ENCODE measurements at regions not wholly inside any gene's neighbourhood (a gene's known extent, or its start where the extent isn't known, plus 50 kb on each side); places are given as distances from the start of the nearest gene placed in this dataset.
A peak's percentile ranks its signal among the peaks of the same experiment; 100 is the strongest.

- Histone ChIP-seq H3K4me3 (no peak overlapping the region), H3K27me3 (no peaks in the 10 kb centered on the region), H3K9me3 (no peaks in the 10 kb centered on the region), H3K4me1 (no peaks in the 10 kb centered on the region), H3K27ac (no peak overlapping the region), H3K36me3 (no peaks in the 10 kb centered on the region)
- TF ChIP-seq, protein P1, sequence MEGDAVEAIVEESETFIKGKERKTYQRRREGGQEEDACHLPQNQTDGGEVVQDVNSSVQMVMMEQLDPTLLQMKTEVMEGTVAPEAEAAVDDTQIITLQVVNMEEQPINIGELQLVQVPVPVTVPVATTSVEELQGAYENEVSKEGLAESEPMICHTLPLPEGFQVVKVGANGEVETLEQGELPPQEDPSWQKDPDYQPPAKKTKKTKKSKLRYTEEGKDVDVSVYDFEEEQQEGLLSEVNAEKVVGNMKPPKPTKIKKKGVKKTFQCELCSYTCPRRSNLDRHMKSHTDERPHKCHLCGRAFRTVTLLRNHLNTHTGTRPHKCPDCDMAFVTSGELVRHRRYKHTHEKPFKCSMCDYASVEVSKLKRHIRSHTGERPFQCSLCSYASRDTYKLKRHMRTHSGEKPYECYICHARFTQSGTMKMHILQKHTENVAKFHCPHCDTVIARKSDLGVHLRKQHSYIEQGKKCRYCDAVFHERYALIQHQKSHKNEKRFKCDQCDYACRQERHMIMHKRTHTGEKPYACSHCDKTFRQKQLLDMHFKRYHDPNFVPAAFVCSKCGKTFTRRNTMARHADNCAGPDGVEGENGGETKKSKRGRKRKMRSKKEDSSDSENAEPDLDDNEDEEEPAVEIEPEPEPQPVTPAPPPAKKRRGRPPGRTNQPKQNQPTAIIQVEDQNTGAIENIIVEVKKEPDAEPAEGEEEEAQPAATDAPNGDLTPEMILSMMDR (IDR thresholded peaks at IDR 0.05): peak in 1 of 2 experiments; percentile 16
- no peak for DNase-seq
- intact Hi-C loops (cut with DNase I; ENCODE audit: low total_unique reads): no loop called here
These were observed 232.7 kb upstream of the TAC1 start for GRCh38 chr7:97499204-97499603.

DNA sequence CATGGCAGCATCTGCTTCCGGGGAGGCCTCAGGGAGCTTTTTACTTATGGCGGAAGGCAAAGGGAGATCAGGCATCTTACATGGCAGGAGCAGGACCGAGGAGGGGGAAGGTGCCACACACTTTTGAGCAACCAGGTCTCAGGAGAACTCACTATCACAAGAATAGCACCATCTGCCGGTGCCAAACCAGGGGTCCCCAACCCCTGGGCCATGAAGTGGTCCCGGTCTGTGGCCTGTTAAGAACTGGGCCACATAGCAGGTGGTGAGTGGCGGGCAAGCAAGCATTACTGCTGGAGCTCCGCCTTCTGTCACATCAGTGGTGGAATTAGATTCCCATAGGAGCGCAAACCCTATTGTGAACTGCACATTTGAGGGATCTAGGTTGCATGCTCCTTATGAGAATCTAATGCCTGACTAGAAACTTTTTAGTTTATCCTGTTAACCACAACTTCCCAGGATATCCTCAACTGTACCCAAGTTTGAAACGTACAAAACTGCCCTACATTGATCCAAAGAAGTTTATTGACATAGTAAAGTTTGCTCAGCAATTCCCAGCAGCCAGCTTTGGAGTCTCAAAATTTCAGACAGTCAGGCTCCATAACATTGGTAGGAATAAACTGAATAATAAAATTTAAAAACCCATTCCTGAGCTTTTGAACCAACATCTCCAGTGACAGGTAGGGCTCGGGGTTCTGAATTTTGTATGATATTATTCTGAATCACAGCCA lies 228.4 kb upstream of the TAC1 start:
- no peak overlapping the region for H3K4me3 ChIP-seq
- intact Hi-C loops (cut with DNase I; ENCODE audit: low total_unique reads): no loop called here

DNA sequence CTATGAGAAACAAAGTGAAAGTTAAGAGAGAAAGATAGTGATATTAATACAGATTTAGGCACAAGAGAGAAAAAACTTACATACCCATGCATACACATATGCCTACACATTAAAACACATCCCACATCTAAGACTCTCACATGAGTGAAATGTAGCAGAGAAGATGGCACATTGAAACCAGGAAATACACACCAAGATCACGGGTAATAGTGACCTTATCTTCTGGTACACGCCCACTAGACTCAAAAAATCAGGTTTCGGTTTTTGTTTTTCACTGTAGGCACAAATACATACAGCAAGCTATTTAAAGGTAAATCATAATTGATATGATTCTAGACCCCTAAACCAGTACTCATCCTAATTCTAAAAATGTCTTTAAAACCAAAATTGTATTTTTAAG lies 225.2 kb upstream of the TAC1 start:
- Histone ChIP-seq H3K27ac (no peak overlapping the region), H3K27me3 (no peaks in the 10 kb centered on the region), H3K4me1 (no peaks in the 10 kb centered on the region), H3K4me3 (no peak overlapping the region), H3K36me3 (no peaks in the 10 kb centered on the region), H3K9me3 (no peaks in the 10 kb centered on the region)
- TF ChIP-seq, protein P1 (IDR thresholded peaks at IDR 0.05): no peak
- DNase-seq: no peak
- intact Hi-C loops (cut with DNase I; ENCODE audit: low total_unique reads): no loop called here

More for the DNA sequence above, 228.4 kb upstream of the TAC1 start:
- no peak for DNase-seq
- Histone ChIP-seq H3K27ac (no peak overlapping the region), H3K27me3 (no peaks in the 10 kb centered on the region), H3K9me3 (no peaks in the 10 kb centered on the region), H3K36me3 (no peaks in the 10 kb centered on the region), H3K4me1 (no peaks in the 10 kb centered on the region)
- TF ChIP-seq, protein P1 (IDR thresholded peaks at IDR 0.05): no peak

- H3K27ac ChIP-seq: no peak overlapping the region
- H3K9me3 ChIP-seq: no peaks in the 10 kb centered on the region
- H3K27me3 ChIP-seq: no peaks in the 10 kb centered on the region
- no peak overlapping the region for H3K4me3 ChIP-seq
- H3K4me1 ChIP-seq: no peaks in the 10 kb centered on the region
- no peak for DNase-seq
- intact Hi-C loops (cut with DNase I; ENCODE audit: low total_unique reads): no loop called here
- no peaks in the 10 kb centered on the region for H3K36me3 ChIP-seq
- TF ChIP-seq, protein P1 (IDR thresholded peaks at IDR 0.05): no peak
These were observed 219.3 kb upstream of the TAC1 start for GRCh38 chr7:97512441-97513207.

- no peak overlapping the region for H3K4me3 ChIP-seq
- no peak for DNase-seq
These were observed 218.6 kb upstream of the TAC1 start for GRCh38 chr7:97513326-97513725.

More at GRCh38 chr7:97513326-97513725, 218.6 kb upstream of the TAC1 start:
- H3K9me3 ChIP-seq: no peaks in the 10 kb centered on the region
- H3K27ac ChIP-seq: no peak overlapping the region
- TF ChIP-seq, protein P1 (IDR thresholded peaks at IDR 0.05): no peak
- no peaks in the 10 kb centered on the region for H3K36me3 ChIP-seq
- no peaks in the 10 kb centered on the region for H3K27me3 ChIP-seq
- H3K4me1 ChIP-seq: no peaks in the 10 kb centered on the region
- intact Hi-C loops (cut with DNase I; ENCODE audit: low total_unique reads): no loop called here

Data from tibial artery (tissue), 4 donors.